HCT116 (cell line): ENCODE measurements at regions not wholly inside any gene's neighbourhood (a gene's known extent, or its start where the extent isn't known, plus 50 kb on each side); places are given as distances from the start of the nearest gene placed in this dataset.

ENCODE experiments used
- ATF3 ChIP-seq: IDR thresholded peaks from 2 replicates; pipeline ENCODE4 v1.6.1; 2012
- EGR1 ChIP-seq: IDR thresholded peaks from 2 replicates; pipeline ENCODE4 v1.6.1; 2012; ENCODE audit warnings: low read depth
- EZH2phosphoT487 ChIP-seq: fragments of 200-600 bp; IDR thresholded peaks from 2 replicates; pipeline ENCODE4 v1.6.1; 2018; ENCODE audit warnings: antibody characterized with exemption, borderline replicate concordance
- FOSL1 ChIP-seq: IDR thresholded peaks from 2 replicates; pipeline ENCODE4 v1.6.1; 2012; ENCODE audit warnings: low read depth
- JUND ChIP-seq: IDR thresholded peaks from 2 replicates; pipeline ENCODE4 v1.6.1; 2012
- MAX ChIP-seq: IDR thresholded peaks from 2 replicates; pipeline ENCODE4 v1.6.1; 2012
- POLR2A ChIP-seq: IDR thresholded peaks from 2 replicates; pipeline ENCODE4 v1.7.0; 2011; ENCODE audit warnings: borderline replicate concordance; ENCODE audit not compliant: insufficient read depth, insufficient read length; ENCODE audit errors: extremely low read depth
- POLR2AphosphoS5 ChIP-seq: IDR thresholded peaks from 2 replicates; pipeline ENCODE4 v1.6.1; 2011; ENCODE audit warnings: mild to moderate bottlenecking, low read depth, low read length, moderate library complexity
- SIN3A ChIP-seq: IDR thresholded peaks from 2 replicates; pipeline ENCODE4 v1.6.1; 2012; ENCODE audit warnings: low read depth
- SRF ChIP-seq: IDR thresholded peaks from 2 replicates; pipeline ENCODE4 v1.6.1; 2012; ENCODE audit warnings: low read depth
- TCF7L2 ChIP-seq: IDR thresholded peaks from 2 replicates; pipeline ENCODE4 v1.7.0; 2011; ENCODE audit warnings: borderline replicate concordance, inconsistent platforms; ENCODE audit not compliant: insufficient read depth, insufficient read length; ENCODE audit errors: extremely low read depth
- YY1 ChIP-seq: IDR thresholded peaks from 2 replicates; pipeline ENCODE4 v1.6.1; 2011; ENCODE audit warnings: low read length, low read depth, moderate library complexity, mild to moderate bottlenecking; ENCODE audit not compliant: insufficient replicate concordance; ENCODE audit errors: extremely low read depth
- ZBTB33 ChIP-seq: IDR thresholded peaks from 2 replicates; pipeline ENCODE4 v1.6.1; 2011; ENCODE audit warnings: mild to moderate bottlenecking, low read length, moderate library complexity; ENCODE audit not compliant: insufficient replicate concordance; ENCODE audit errors: extremely low read depth
- ZFX ChIP-seq: fragments of 450-650 bp; IDR thresholded peaks from 2 replicates; pipeline ENCODE4 v1.6.1; 2017
- ZNF274 ChIP-seq: fragments of 200-500 bp; sonication (Bioruptor generic); IDR thresholded peaks from 2 replicates; pipeline ENCODE4 v1.6.1; 2014; ENCODE audit warnings: mild to moderate bottlenecking, low read depth, low read length, inconsistent platforms

GRCh38 chr15:62391641-62392262, 226.7 kb upstream of the C2CD4B start (continued):
- TF ChIP-seq ATF3 (no peak), JUND (no peak), ZNF274 (no peak), SIN3A (no peak), MAX (no peak), EGR1 (no peak), EZH2phosphoT487 (no peak), POLR2A (no peak), TCF7L2 (no peak), ZBTB33 (no peak), SRF (no peak), FOSL1 (no peak), POLR2AphosphoS5 (no peak), YY1 (no peak), ZFX (0 out of 2 replicates have a peak, but pooled peaks have one; percentile 30)
